Spleen (tissue), 11 donors: ENCODE measurements at regions not wholly inside any gene's neighbourhood (a gene's known extent, or its start where the extent isn't known, plus 50 kb on each side); places are given as distances from the start of the nearest gene placed in this dataset.

ENCODE experiments used
- DNase-seq: peaks from one replicate; pipeline ENCODE4 v3.0.0-alpha.2; 2020
- H3K27ac ChIP-seq, 8 donors: fragments of 200-600 bp; sonication (generic) in 7 of 8; 1 replicate in 4 of 8; 2 replicates in 4 of 8; pipeline versions ENCODE4 v1.5.0 to v1.8.0; 2016 to 2021; ENCODE audit warnings: inconsistent platforms in 4 of 8, mild to moderate bottlenecking in 4 of 8, moderate library complexity in 1 of 8
- H3K27me3 ChIP-seq, 7 donors: fragments of 200-600 bp; sonication (generic) in 6 of 7; replicated peaks in 1 of 7; 1 replicate in 4 of 7; 2 replicates in 3 of 7; pipeline versions ENCODE4 v1.5.0 to v1.8.0; 2016 to 2021; ENCODE audit warnings: inconsistent platforms in 3 of 7, mild to moderate bottlenecking in 1 of 7
- H3K36me3 ChIP-seq, 6 donors: fragments of 200-600 bp; sonication (generic) in 5 of 6; 1 replicate in 4 of 6; 2 replicates in 2 of 6; pipeline versions ENCODE4 v1.5.0 to v1.8.0; 2016 to 2021; ENCODE audit warnings: inconsistent platforms in 2 of 6
- H3K4me1 ChIP-seq, 6 donors: fragments of 200-600 bp; sonication (generic) in 5 of 6; 1 replicate in 3 of 6; 2 replicates in 3 of 6; pipeline versions ENCODE4 v1.5.0 to v1.8.0; 2016 to 2021; ENCODE audit warnings: inconsistent platforms in 3 of 6
- H3K4me3 ChIP-seq, 8 donors: fragments of 200-600 bp; sonication (generic) in 7 of 8; 1 replicate in 4 of 8; 2 replicates in 4 of 8; pipeline versions ENCODE4 v1.5.0 to v1.8.0; 2016 to 2021; ENCODE audit warnings: inconsistent platforms in 4 of 8, mild to moderate bottlenecking in 4 of 8, moderate library complexity in 2 of 8
- H3K9me3 ChIP-seq, 8 donors: fragments of 200-600 bp; sonication (generic) in 7 of 8; 1 replicate in 4 of 8; 2 replicates in 4 of 8; pipeline versions ENCODE4 v1.5.0 to v1.8.0; 2016 to 2021; ENCODE audit warnings: inconsistent platforms in 4 of 8
- CTCF ChIP-seq, 11 experiments: fragments of 200-600 bp in 7 of 11; fragments of 450-650 bp in 4 of 11; sonication (generic) in 4 of 11; IDR thresholded peaks in 8 of 11; conservative IDR thresholded peaks in 3 of 11; 1 replicate in 7 of 11; 2 replicates in 4 of 11; pipeline versions ENCODE4 v1.4.0 to v1.8.0; 2016 to 2021; ENCODE audit warnings: antibody characterized with exemption in 11 of 11, inconsistent platforms in 4 of 11, mild to moderate bottlenecking in 1 of 11
- POLR2A ChIP-seq, 3 donors: fragments of 450-650 bp; IDR thresholded peaks; one replicate each; pipeline ENCODE4 v1.5.1; 2017; ENCODE audit warnings: antibody characterized with exemption in 3 of 3, mild to moderate bottlenecking in 1 of 3
- POLR2AphosphoS5 ChIP-seq, 3 donors: sonication (generic); formaldehyde crosslinking; IDR thresholded peaks; one replicate each; pipeline ENCODE4 v1.5.1; 2017; ENCODE audit warnings: antibody characterized with exemption in 3 of 3
- WGBS, 5 donors: extraction: QIAGEN DNeasy Blood & Tissue Kit in 3 of 5; methylation state at CpG; one replicate each; pipeline versions ENCODE4 v1.1.5 to v1.1.7; 2013 to 2018; 5-methylcytosine and 5-hydroxymethylcytosine counted together
- intact Hi-C: fragments of 100-400 bp; cut with DNase I; formaldehyde crosslinking; loops from one replicate; pipeline ENCODE4 v1.15.0; 2023; ENCODE audit warnings: low total_unique reads
- donor health status: healthy with polysubstance abuse.
- donor health status: DM: no; HTN: no; CAD: no; lungs with moderate emphysema.
- donor health status: DM: no; HTN: no; CAD: no.
- donor health status: Bipolar disorder and iron deficiency.
- donor health status: healthy.
- donor health status: DM: no; HTN: no; CAD: no.
- donor health status: DM: yes; HTN: yes; CAD: no.

DNA sequence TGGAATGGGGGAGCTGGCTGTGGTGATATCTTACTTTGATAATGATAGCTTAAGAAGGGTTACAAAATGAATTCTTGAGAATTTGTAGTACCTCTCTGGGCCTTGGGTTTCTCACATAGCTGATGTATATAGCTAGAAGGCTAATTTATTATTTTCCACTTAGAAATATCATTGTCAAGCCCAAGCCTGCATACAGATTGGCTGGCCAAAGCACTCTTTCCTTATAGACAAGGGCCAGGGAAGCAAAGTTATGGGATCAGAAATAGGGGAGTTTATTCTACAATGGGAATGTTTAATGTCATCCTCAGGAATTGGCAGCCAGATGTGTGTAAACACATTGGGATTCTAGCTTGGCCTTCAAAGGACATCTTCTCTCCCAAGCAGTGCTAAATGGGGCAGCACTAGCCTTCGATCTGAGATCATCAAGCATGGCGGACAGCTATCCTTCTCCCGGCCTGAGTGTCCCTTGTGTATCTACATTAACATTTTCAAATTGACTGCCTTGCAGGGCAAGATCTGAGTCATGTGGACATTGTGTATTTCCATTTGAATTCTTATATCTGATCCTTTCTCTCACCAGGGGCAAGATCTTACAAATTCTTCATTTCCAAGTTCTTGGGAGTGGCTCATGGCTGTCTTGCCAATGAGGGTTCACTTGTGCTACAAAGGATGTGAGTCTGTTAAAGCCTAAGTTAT is 457.2 kb downstream of the ARHGEF28 start:
- intact Hi-C loops = no loop called here
- WGBS, 5 donors = 63 to 99% (median 67%) methylated on average over 3 of the region's 3 CpGs
- TF ChIP-seq POLR2AphosphoS5 (IDR thresholded peaks at IDR 0.05) (no peak), CTCF (IDR thresholded peaks at IDR 0.05 in 8 of 11, conservative IDR thresholded peaks at IDR 0.05 in 3 of 11) (no peak)
- H3K27me3 ChIP-seq = no peaks in the 10 kb centered on the region
- H3K4me1 ChIP-seq = no peaks in the 10 kb centered on the region
- no peaks in the 10 kb centered on the region for H3K36me3 ChIP-seq
- DNase-seq = no peak
- H3K27ac ChIP-seq = no peak overlapping the region
- H3K9me3 ChIP-seq = no peaks in the 10 kb centered on the region
- no peak overlapping the region for H3K4me3 ChIP-seq

- no peak for DNase-seq
- H3K27ac ChIP-seq = no peak overlapping the region
- H3K9me3 ChIP-seq = no peaks in the 10 kb centered on the region
- H3K4me3 ChIP-seq = no peak overlapping the region
- no peak for TF ChIP-seq CTCF (IDR thresholded peaks at IDR 0.05 in 8 of 11, conservative IDR thresholded peaks at IDR 0.05 in 3 of 11)
- TF ChIP-seq POLR2AphosphoS5 (IDR thresholded peaks at IDR 0.05) = no peak
- no peak for TF ChIP-seq POLR2A (IDR thresholded peaks at IDR 0.05)
- no peaks in the 10 kb centered on the region for H3K36me3 ChIP-seq
- WGBS, 5 donors = 84 to 96% (median 92%) methylated on average over 4 of the region's 4 CpGs
- H3K27me3 ChIP-seq = no peaks in the 10 kb centered on the region
- intact Hi-C loops = no loop called here
- no peaks in the 10 kb centered on the region for H3K4me1 ChIP-seq
Measured at GRCh38 chr5:74082512-74083055, 456.6 kb downstream of the ARHGEF28 start.

- H3K4me3 ChIP-seq = no peak overlapping the region
- intact Hi-C loops = no loop called here
- no peaks in the 10 kb centered on the region for H3K4me1 ChIP-seq
- no peaks in the 10 kb centered on the region for H3K27me3 ChIP-seq
- TF ChIP-seq POLR2A (IDR thresholded peaks at IDR 0.05) (no peak), POLR2AphosphoS5 (IDR thresholded peaks at IDR 0.05) (no peak), CTCF (IDR thresholded peaks at IDR 0.05 in 8 of 11, conservative IDR thresholded peaks at IDR 0.05 in 3 of 11) (no peak)
- H3K36me3 ChIP-seq = no peaks in the 10 kb centered on the region
- DNase-seq = no peak
- H3K27ac ChIP-seq = no peak overlapping the region
- H3K9me3 ChIP-seq = no peaks in the 10 kb centered on the region
- WGBS, 5 donors = 68 to 95% (median 85%) methylated on average over 5 of the region's 5 CpGs
Measured at GRCh38 chr5:74081126-74081525, 455.1 kb downstream of the ARHGEF28 start.

DNA sequence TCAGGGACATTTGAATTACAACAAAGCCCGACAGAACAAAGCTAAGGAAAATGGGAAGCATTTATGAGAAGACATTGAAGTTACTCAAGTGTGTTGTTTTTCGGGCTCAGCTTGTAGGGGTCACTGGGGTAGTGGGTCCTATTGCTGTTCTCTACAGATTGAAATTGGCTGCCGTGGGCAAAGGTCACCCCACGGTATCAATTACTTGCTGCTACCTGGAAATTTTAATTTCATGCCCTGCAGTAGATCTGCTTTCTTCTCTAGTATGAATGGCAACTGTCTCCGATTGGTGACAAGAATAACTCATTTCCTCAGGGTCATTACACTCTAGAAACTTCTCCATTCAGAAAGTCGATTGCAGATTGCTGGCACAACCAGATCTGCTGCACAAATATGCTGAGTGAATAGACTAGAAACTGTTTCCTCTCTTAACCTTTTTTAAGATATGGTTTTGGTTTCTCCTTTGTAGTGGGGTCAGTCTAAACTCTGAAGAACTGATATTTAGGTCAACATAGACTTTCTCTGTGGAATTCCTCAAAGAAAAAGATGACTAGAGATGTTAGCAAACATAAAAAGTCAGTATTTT is 454.1 kb downstream of the ARHGEF28 start:
- H3K36me3 ChIP-seq = no peaks in the 10 kb centered on the region
- TF ChIP-seq POLR2A (IDR thresholded peaks at IDR 0.05) = no peak
- no peak for TF ChIP-seq POLR2AphosphoS5 (IDR thresholded peaks at IDR 0.05)
- TF ChIP-seq CTCF (IDR thresholded peaks at IDR 0.05 in 8 of 11, conservative IDR thresholded peaks at IDR 0.05 in 3 of 11) = no peak
- no peaks in the 10 kb centered on the region for H3K27me3 ChIP-seq
- H3K4me3 ChIP-seq = no peak overlapping the region
- DNase-seq = no peak
- WGBS, 5 donors = 68 to 83% (median 73%) methylated on average over 6 of the region's 6 CpGs
- H3K4me1 ChIP-seq = no peaks in the 10 kb centered on the region
- H3K9me3 ChIP-seq = no peaks in the 10 kb centered on the region
- no peak overlapping the region for H3K27ac ChIP-seq
- intact Hi-C loops = no loop called here
